Choroid plexus epithelial cell (primary cell): ENCODE measurements at regions not wholly inside any gene's neighbourhood (a gene's known extent, or its start where the extent isn't known, plus 50 kb on each side); places are given as distances from the start of the nearest gene placed in this dataset.

Experiments
- DNase-seq: peaks from one replicate; pipeline ENCODE4 v3.0.0-alpha.2; 2010; ENCODE audit warnings: low read depth
- H3K4me3 ChIP-seq: 2 replicates; pipeline ENCODE4 v1.5.1; 2011; ENCODE audit warnings: low read depth, mild to moderate bottlenecking, control low read depth, low read length, moderate library complexity
- TF ChIP-seq, protein P1 (sequence below): conservative IDR thresholded peaks from 2 replicates; pipeline ENCODE4 v1.5.1; 2011; ENCODE audit warnings: low read depth, mild to moderate bottlenecking, control low read depth, inconsistent platforms, low read length, moderate library complexity

DNA sequence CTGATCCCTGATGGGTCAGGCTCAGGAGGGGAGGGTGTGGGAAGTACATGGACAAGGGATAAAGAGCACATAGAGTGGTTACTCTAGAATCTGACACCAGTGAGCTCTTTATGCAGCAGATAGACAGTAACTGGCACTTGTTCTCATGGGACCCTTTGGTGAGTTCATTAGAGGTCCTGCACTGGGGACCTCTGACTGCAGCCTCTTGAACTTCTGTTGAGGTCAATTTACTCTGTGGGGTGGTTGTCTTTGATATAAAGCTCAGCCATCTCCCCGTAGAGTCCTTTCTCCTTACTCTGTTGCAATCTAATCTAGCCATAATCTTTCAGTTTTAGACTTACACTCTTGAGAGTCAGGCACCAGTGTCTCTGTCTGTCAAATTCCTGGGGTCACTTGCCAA is 222.4 kb downstream of the GPAT3 start:
- TF ChIP-seq, protein P1, sequence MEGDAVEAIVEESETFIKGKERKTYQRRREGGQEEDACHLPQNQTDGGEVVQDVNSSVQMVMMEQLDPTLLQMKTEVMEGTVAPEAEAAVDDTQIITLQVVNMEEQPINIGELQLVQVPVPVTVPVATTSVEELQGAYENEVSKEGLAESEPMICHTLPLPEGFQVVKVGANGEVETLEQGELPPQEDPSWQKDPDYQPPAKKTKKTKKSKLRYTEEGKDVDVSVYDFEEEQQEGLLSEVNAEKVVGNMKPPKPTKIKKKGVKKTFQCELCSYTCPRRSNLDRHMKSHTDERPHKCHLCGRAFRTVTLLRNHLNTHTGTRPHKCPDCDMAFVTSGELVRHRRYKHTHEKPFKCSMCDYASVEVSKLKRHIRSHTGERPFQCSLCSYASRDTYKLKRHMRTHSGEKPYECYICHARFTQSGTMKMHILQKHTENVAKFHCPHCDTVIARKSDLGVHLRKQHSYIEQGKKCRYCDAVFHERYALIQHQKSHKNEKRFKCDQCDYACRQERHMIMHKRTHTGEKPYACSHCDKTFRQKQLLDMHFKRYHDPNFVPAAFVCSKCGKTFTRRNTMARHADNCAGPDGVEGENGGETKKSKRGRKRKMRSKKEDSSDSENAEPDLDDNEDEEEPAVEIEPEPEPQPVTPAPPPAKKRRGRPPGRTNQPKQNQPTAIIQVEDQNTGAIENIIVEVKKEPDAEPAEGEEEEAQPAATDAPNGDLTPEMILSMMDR = no peak
- no peak overlapping the region for H3K4me3 ChIP-seq
- DNase-seq = no peak

DNA sequence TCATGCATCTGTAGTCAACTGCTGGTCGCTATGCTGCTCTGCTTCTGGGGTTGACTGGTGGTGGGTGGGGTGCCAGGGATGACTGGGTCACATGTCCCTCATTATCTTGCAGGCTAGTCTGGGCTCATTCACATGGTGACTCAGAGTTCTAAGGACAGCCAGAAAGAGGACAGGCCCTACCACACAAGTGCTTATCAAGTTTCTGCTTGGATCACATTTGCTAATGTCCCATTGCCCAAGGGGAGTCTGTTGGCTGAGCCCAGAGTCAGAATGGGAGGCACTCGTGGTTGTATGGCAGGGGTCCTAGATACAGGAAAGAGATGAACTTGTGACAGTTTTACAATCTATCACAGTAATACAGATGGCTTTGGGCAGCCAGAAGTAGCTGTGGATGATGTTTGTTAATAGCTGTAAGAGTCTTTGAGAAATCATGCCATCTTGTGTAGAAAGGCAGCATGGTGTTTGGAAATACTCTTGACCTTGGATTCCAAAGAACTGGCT is 221.3 kb downstream of the GPAT3 start:
- H3K4me3 ChIP-seq = no peak overlapping the region
- TF ChIP-seq, protein P1 = no peak
- no peak for DNase-seq

DNA sequence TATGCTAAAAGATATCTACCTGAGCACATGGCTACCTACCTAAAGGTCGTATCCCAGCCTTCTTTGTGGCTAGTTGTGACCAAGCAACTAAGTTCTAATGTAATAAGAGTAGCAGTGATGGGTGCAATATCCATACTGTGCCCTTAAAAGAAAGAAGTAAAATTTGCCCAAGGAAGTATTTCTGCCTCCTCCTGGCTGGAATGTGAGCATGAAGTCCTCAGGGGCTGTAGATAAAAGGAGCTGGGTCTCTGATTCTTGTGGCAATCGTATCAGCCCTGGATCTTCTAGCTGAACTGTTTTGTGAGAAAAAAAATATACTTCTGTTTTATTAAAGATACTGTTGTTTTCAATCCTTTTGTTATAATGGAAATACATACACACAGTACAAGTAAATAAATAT is 217.4 kb downstream of the GPAT3 start:
- no peak for DNase-seq
- no peak overlapping the region for H3K4me3 ChIP-seq
- TF ChIP-seq, protein P1 = peak; percentile 18

DNA sequence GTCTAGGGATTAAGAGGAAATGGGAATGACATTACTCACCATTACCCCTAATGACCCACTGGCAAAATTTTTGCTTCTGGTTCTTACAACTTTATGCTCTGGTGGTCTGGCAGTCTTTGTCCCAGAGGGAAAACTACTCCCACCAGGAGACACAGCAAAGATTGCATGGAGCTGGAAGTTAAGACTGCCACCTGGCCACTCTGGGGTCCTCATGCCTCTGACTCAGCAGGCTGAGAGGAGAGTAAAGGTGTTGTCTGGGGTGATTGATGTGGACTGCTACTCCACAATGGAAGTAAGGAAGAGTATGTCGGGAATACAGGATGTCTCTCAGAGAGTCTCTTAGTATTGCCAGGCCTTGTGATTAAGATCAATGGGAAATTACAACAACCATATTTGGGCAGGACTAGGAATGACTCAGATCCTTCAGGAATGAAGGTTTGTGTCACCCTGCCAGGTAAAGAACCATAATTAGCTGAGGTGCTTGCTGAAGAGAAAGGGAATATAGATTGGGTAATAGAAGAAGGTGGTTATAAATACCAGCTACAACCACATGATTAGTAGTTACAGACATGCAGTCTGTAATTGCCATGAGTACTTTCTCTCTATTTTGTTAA is 215.5 kb downstream of the GPAT3 start:
- TF ChIP-seq, protein P1 = no peak
- H3K4me3 ChIP-seq = no peak overlapping the region
- DNase-seq = no peak

DNA sequence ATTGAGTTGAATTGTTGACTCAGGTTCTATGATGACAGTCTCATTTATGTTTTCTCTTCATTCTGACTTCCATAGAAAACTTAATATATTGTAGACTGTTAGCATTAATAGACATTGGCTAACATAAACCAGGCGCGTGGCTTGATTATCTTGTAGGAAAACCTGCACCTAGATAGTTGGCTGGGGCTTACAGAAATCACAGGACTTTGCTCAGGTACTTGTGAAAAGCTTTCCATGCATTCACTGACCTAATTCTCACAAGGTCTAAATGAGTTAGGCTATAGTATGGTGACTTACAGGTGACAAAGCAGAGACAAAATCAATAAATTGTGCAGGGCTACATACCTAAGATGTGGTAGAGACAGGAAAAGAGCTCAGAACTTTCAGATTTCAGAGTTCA is 212.8 kb downstream of the GPAT3 start:
- no peak for DNase-seq
- TF ChIP-seq, protein P1 = no peak

DNA sequence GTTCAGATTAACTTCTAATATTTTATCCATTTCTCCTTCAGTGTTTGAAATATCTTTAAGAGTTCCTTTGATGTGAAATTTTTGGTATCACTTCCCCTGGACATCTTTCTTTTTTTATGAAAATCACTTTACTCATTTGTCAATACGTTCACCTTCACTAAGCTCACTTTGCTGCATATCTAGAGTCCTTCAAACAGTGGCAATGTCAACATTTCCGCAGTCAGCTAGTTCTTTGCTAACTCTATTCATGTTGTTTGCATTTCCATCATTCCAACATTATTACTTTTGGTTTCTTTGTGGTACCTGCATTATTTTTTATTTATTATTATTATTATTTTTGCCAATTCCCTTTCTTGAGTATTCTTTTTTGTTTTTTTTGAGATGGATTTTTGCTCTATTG is 203.0 kb downstream of the GPAT3 start:
- TF ChIP-seq, protein P1 = no peak
- no peak overlapping the region for H3K4me3 ChIP-seq
- DNase-seq = no peak

More for the DNA sequence above, 212.8 kb downstream of the GPAT3 start:
- no peak overlapping the region for H3K4me3 ChIP-seq

DNA sequence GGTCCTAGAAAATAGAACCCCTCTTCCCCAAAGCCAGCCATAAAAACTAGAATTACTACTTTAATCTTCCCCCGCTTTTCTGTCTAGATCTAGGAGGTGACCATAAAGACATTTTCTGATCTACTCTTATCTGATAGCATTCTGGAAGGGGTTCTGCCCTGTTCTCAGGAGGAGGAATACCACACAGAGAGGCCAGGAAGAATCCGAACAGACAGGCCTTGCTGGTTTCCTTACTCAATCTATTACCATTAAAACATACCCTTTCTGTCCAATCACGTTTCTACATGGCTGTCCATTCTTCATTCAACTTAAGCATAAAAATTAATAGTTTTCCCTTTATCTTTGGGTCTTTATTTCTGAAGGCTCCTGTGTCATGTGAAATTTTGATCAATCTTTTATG is 198.7 kb downstream of the GPAT3 start:
- no peak for DNase-seq
- H3K4me3 ChIP-seq = no peak overlapping the region
- TF ChIP-seq, protein P1 = no peak
